ENCODE measurements at regions not wholly inside any gene's neighbourhood (a gene's known extent, or its start where the extent isn't known, plus 50 kb on each side); places are given as distances from the start of the nearest gene placed in this dataset.

GRCh38 chr3:25117005-25117593 is 311.0 kb upstream of the RARB start:
- DNase-seq: no peak

DNA sequence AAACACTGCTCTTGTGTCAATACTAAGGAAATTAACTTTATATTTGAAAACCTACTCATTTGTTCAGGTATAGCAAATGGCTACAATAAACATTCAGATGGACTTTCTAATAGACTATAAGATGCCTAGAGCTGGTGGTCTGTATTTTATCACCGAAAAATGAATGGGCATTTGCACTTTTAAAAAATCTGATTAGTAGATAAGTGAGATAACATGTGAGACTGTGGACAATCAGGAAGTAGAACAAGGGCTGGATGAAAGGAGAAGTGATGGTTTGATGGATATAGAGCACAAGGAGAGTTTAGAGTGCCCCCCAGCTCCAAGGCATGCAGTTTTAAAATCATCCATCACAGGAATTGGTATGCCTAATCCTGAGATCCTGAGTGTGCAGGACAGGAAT is 308.4 kb upstream of the RARB start:
- DNase-seq: no peak

GRCh38 chr3:25120665-25121064 is 307.4 kb upstream of the RARB start:
- DNase-seq: no peak

- no peak for DNase-seq
Observed at GRCh38 chr3:25125201-25125600, 302.9 kb upstream of the RARB start.

DNA sequence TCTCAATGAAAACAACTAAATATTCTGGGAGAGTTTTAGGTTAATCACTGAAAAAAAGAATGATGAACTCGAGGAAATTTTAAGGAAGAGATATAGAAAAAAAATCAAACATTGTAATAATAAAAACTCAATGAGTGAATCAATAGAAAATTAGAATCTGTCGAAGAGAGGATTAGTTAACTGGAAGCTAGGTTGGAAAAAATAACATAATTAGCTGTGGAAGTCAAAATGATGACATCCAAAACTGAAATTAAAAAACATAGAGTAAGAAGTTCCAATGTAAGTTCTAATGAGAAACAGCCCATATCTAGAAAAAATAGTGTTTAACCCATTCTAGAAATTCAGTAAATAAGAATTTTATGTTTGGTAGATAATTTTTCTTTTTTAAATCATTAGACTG is 299.3 kb upstream of the RARB start:
- no peak for DNase-seq

- no peak for DNase-seq
Observed at GRCh38 chr3:25130724-25131520, 297.1 kb upstream of the RARB start.

GRCh38 chr3:25133588-25133987 is 294.5 kb upstream of the RARB start:
- no peak for DNase-seq

DNA sequence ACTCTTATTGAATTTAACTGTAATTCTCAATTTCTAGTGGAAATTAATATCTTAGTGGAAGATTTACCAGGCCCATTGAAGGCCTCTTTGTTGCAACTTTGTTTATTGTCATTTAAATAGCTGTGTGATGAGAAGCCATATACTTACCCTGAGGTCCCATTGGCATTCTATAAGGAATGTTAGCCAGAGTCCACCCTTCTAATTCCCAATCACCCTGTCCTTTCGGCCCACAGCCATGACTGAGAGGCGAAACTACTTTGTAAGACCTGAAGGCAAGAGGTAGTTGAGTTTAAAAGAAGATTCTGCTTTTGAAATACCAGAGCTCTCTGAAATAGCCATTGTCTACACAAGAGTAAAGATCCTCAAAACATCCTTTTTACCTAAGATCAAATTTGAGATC is 290.5 kb upstream of the RARB start:
- no peak for DNase-seq

- no peak for DNase-seq
Observed at GRCh38 chr3:25139267-25139666, 288.8 kb upstream of the RARB start.

DNA sequence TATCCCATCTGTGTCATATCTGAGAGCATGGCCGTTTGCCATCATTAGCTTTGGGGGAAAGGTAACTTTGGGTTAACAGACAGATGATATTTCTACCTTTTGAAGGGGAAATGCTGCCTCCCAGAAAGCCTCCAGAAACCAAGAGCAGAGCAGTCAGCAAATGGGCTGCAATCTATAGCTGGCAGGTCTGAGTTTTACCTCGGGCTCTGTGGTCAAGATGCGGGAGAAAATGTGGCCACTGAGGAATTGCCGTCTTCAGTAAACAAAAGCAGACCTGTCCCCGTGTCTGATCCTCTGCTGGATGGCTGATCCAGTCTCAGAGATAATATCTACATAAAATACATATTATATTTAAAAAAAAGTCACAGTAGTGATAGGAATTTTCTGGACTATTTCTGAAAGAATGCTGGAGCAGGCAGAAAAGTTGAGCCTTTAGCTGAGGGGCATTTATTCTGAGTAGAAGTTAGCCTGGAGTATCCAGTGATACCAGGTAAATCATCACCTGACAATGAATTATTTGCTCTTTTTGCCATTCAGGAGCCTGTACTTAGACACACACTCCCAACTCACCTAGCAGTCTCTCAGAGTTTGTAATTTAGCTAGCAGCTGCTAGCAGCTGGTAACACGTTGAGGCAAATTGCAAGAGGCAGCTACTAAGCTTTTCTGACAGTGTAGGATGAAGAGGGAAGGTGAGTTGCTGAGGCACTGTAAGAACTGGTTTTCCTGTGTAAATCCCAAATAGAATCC is 285.3 kb upstream of the RARB start:
- no peak for DNase-seq

DNA sequence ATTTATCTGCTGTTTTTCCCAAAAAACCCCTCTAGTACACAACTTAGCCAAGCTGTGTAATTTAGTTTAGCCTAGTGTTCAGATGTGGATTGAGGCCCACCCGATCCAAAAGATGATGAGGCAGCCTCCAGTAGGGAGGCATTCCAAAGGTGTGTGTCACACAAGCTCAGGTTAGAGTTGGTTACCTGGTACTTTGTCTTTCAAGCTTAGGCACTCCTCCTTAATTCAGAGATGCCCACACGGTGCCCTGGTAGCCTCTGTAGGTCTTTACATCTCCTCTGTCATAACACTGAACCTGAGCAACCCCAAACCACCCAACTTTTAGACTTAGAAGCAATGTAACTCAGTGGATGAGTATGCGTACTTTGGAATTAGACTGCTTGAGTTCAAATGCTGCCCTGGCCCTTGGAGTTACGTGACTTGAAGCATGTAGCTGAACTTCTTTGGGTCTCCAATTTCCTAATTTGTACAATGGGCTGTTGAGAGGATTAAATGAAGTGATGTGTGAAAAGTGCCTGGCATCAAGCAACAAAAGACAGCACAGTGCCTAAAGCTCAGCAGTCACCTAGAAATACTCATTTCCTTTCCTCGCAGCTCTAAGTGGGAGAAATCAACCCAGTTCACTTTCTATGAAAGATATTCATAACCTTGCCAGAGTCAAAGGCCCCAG is 284.6 kb upstream of the RARB start:
- DNase-seq: no peak

- no peak for DNase-seq
Observed at GRCh38 chr3:25144430-25144829, 283.6 kb upstream of the RARB start.

- no peak for DNase-seq
Observed at GRCh38 chr3:25145176-25145575, 282.9 kb upstream of the RARB start.

DNA sequence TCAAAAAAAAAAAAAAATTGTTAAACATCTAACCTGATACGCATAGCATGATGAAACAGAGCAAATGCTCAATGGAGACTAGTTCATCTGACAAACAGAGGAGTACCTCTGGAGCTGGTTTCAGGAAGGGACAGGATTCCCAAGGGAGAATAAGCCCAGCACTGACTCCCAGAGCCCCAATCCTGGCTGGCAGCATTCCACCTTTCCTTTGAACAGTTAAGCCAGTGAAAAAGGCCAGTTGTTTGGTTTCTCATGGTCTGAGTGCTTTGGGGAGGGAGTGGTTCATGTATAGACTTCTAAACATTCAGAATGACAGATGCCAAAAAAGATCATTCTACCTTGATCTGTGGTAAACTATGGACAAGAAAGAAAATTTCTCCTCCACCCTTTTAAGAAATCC is 277.9 kb upstream of the RARB start:
- DNase-seq: no peak

DNA sequence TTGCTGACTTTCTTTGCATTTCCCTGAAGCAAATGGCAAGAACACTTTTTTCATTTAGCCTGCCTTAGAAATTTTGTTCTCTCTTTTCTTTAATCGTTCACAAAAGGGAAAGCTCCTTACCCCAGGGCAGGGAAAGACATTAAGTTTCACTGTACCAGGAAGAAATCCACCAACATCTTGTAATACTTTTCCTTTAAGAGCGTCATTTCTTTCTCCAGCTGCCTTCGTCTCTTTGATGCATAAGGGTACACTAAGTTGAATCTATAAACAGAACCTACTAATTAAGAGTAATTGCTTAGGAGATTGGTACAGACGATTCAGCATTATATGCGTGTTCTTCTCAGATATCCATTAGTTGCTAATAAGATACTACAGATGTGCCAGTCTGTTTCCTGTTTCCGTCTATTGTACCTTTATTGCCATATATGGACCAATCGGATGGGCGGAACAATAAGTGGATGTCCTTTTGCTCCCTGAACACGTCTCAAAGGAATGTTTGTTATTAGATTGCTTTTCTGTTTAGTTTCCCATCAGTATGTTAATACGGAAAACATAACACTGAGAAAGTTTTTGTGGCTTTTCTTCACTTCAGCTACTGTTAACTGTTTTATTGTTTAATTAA is 276.7 kb upstream of the RARB start:
- peak; percentile 35 for DNase-seq

DNA sequence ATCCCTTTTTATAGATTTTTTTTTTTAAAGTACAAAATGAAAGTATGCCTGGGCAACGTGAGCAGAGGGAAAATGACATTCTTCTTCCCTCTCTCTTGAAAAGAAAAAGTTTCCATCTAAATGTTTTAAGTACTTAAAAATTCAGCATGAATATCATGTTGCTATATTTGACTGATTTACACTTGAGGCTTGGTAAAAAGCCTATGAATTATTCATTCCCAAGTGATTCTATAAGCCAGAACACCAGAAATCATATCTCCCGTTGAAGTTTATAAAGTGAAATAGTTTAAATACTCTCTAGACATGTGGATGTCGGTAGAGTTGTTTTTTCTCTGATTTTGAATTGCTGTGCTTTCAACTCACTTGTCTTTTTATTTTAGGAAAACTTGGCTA is 276.2 kb upstream of the RARB start:
- DNase-seq: no peak

- DNase-seq: no peak
Observed at GRCh38 chr3:25153136-25153535, 274.9 kb upstream of the RARB start.

- DNase-seq: no peak
Observed at GRCh38 chr3:25153561-25153960, 274.5 kb upstream of the RARB start.

GRCh38 chr3:25155652-25156471 is 272.2 kb upstream of the RARB start:
- peak; percentile 57 for DNase-seq

DNA sequence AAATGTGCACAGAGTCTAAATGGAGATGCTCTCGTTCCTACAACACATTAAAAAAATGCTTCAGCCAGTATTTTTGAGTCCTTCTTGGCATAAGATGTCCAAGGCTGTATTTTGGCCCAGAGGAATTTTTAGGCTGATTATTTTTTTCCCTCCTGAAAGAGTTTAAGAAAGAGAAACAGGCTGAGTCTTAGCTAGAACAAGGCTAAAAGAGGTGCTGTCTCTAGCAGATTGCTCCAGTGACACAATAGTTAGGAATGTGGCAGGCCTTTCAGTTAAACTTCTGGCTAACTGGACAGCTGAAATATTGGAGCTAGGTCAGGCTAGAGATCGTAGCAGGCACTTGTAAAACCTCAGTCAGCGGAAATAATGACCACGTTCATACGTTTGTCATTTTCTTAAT is 271.4 kb upstream of the RARB start:
- peak; percentile 84 for DNase-seq

- DNase-seq: no peak
Observed at GRCh38 chr3:25165306-25165705, 262.8 kb upstream of the RARB start.

DNA sequence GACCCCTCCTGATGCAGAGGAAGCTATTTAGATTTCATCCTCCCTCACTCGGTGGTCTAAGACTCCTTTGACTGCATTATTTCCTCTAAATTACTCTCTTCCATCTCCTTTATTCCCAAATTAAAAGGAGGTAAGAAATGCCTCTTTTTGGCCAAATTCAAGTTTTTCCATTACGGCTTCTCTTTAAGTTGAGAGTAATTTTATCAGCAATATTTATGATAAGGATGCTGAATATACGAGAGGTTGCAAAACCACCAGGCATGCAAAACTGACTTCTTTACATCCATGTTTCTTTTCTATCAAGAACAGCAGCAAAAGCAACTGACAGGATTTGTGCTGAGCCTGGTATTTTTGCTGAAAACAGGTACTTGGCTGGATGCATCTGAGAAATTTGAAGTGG is 262.0 kb upstream of the RARB start:
- no peak for DNase-seq

All from EL (cell line).